GF-D8 (cell line): ENCODE measurements at regions not wholly inside any gene's neighbourhood (a gene's known extent, or its start where the extent isn't known, plus 50 kb on each side); places are given as distances from the start of the nearest gene placed in this dataset.
"Not testable (repeated sequence)": the region's sequence is repeated elsewhere in the genome, so short reads cannot be mapped to it uniquely, and the experiment has no call there.

ENCODE experiments used
- DNase-seq: peaks from one replicate; lab custom pipeline; 2025; lab: John Stamatoyannopoulos, UW

DNA sequence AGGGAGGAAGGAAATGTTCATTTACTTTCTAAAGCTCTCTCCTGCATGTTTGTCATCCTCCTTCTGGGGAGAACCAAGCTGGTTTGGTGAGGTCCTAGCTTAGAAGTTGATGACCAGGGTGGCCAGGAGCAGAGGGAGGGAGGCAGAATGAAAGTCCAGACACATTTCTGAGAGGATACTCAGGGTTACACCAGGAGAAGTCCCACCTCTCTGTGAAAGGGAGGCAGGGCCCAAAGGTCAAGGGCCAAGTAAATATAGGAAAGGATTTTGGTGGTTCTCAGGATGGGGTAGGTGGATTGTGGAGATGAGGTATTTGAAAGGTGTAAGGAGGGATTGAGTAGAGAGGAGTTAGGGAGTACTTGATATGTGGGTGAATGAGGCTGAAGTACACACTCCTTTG lies 58.0 kb upstream of the FBXO11 start:
- no peak for DNase-seq

DNA sequence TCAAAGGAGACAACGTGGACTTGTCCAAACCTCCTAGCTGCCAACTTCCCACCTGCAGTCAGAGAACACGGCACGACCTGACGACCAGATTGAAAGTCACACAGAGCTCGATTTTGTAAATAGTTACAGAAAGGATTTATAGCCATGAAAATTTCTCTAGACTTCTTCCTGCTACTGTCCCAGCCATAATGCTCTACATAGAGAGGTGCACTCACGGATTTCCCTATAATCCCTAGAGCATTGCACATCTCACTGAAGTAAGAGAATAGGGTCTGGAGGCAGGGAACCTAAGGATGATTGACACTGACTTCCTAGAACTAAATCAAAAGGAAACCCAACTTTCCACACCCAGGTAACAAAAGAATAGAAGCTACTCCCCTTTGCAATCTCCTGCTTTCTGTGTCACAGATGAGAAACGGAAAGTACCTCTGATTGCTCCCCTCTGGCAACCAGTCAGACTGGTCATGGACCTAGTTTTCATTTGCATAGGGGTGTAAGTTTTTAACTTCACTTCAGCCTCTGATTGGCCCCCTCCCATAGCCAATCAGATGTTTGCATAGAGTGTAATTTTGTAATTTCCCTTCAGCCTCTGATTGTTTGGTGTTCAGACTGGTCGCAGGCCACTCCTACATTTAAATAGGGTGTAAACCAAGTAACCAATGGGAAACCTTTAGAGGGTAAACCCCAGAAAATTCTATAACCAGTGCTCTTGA lies 58.6 kb upstream of the FBXO11 start:
- DNase-seq, result no peak

DNA sequence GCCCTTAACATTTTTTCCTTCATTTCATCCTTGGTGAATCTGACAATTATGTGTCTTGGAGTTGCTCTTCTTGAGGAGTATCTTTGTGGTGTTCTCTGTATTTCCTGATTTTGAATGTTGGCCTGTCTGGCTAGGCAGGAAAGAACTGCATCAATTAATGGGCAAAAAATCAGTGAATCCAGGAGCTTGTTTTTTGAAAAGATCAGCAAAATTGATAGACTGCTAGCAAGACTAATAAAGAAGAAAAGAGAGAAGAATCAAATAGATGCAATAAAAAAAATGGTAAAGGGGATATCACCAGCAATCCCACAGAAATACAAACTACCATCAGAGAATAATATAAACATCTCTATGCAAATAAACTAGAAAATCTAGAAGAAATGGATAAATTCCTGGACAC lies 70.4 kb upstream of the FBXO11 start:
- not testable (repeated sequence) for DNase-seq

DNA sequence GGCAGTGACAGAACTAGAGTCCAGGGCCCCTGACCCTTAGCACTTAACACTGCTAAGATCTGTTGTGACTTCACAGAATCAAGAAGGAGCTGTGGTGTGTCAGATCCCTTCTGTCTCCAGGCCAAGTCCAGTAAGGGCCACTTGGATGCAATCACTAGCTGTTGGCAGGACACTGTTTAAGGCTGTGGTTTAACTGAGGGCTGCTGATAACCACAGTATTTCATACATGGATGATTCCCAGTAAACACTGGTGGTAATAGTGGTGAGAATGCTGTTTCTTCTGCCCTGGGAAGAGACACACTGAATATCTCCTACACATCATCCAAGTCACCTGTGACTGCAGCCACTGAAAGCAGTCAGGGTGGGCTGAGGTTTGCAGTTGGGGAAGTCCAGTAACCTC lies 77.7 kb upstream of the FBXO11 start:
- peak; percentile 27 for DNase-seq

DNA sequence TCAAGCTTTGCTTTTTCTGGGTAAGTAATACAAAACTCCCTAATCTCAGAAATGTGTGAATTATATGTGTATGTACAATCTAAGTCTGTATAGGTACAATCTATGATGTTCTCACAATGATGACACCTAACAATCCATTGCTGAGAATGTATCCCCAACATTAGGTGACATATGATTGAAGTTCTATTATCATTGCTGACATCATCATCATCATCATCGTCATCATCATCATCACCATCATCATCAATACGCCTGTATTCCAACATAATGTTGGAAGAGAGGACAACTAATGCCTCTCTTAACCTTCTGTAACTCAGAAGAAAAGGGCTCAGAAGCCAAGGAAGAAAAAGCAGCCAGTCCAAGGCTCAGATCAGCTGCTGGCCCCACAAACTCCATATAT lies 84.2 kb upstream of the FBXO11 start:
- DNase-seq, result no peak

DNA sequence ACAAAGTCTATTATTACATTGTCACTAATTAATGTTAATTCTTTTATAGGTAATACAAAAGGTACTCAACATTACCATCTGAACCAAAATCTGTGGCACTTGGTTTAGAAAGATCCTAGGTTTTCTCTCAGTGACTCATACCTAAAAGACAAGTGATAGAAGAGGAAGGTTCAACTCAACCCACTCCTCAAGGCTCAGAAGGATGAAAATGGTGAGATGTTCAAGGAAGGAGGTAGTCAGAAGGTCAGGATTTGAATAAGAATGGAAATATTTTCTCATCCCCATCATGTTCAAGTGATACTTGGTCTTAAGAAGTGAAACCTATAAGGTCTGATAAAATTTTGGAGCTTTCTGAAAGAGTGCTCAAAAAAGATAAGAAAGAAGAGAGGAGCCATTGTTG lies 86.4 kb upstream of the FBXO11 start:
- no peak for DNase-seq

DNA sequence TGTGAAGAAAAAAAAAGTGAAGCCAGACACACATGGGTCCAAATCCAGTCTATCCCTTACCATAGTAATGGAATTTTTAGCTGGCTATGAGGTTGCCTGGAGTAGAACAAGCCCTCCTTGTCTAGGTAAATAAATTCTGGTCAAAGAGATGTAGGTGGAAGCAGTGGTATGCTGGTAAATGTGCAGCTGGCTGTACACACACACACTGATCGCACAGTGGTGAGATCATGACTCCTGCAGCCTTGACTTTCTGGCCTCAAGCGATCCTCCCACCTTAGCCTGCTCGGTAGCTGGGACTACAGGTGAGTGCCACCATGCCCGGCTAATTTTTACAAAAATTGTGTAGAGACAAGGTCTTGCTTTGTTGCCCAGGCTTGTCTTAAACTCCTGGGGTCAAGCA lies 90.5 kb upstream of the FBXO11 start:
- no peak for DNase-seq

DNA sequence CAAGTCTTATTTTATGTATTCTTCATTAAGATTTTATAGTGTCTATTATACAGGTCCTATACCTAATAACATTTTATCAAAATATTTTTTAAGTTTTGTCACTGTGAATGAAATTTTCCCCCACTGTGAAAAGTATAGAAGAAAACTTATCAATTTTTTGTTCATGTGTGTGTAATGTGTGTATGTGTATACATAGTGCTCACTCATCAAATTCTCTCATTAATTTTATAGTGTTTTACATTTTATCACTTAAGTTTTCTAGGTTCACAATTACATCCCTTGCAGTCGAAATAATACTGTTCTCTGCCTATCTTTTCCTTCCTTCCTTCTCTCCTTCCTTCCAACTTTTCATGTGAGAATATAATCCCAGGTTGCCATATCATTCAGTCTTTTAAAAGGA lies 93.2 kb upstream of the FBXO11 start:
- DNase-seq, result no peak

DNA sequence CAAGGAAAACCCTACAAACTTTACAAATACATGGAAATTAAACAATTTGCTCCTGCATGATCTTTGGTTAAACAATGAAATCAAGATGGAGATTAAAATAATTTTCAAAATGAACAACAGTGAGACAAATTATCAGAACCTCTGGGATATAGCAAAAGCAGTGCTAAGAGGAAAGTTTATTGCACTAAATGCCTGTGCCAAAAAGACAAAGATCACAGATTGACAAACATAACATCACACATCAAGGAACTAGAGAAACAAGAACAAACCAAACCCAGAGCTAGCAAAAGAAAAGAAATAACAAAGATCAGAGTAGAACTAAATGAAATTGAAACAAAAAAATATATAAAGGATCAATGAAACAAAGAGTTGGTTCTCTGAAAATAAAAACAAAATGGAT lies 95.2 kb upstream of the FBXO11 start:
- DNase-seq, result no peak

DNA sequence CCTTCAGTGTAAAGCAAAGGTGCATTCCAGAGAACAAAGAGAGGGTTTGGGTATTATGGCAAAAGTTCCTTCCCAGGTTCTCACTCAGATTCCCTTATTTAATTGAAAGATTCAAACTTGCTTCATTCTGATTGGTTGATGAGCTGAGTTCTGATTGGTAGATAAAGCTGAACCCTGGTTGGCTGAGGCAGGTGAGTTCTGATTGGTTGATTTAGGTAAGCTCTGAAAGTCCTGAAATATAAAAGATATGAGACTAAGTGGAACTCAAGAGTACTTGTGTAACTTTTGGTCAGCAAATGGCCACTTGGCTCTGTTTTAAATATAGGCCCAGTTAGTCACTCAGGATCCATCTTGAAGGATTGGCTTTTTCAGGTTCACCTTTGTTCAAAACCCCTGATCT lies 99.8 kb upstream of the FBXO11 start:
- no peak for DNase-seq

DNA sequence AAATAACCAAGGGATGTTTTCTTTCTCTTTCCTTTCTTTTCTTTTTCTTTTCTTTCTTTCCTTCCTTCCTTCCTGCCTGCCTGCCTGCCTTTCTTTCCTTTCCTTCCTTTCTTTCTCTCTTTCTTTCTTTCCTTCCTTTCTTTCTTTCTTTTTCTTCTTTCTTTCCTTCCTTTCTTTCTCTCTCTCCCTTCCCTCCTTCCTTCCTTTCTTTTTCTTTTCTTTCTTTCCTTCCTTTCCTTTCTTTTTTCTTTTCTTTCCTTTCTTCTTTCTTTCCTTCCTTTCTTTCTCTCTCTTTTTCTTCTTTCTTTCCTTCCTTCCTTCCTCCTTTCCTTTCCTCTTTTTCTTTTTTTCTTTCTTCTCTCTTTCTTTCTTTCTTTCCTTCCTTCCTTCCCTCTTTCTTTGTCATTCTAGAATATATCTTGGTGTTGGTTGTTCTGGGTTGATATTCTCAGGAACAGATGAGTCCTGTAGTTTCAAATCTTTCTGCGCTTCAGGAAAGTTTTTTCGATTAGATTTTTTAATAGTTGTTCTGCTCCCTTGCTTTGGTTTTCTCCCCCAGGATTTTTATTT lies 101.5 kb upstream of the FBXO11 start:
- DNase-seq, result no peak

DNA sequence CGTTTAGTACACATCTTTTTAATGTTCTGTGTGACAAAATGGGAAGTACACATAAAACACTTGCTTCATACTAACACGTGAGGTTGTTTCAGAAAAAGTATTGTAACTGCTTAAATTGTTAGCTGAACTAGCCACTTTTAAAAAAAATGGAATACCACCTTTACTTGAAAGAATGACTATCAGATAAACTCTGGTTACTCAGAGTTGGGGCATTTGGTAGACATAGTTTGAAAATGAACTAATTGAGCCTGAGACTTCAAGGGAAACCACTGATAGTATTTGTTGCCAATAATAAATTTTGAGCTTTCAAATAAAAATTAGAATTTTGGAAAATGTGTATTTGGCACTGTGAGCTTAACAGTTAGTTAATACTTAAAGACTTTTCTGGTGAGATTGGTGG lies 103.0 kb upstream of the FBXO11 start:
- no peak for DNase-seq

DNA sequence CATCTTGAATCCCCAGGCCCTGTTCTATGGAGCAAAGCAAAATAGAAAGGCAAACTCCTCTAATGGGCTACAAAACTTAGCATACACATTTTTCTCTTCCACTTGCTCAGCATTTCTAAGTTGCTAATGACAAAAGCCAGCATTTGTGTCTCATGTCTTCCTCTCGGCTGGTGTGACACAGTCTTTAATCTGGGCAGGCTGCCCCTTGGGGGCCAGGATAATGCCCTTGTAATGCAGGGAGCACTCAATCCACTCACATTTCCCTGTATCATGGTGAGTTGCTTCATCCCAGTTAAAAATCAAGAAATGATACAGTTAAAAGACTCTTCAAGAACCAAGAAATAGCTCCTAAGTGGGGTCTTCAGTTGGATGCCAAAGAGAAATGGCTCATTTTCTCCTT lies 109.1 kb upstream of the FBXO11 start:
- no peak for DNase-seq

DNA sequence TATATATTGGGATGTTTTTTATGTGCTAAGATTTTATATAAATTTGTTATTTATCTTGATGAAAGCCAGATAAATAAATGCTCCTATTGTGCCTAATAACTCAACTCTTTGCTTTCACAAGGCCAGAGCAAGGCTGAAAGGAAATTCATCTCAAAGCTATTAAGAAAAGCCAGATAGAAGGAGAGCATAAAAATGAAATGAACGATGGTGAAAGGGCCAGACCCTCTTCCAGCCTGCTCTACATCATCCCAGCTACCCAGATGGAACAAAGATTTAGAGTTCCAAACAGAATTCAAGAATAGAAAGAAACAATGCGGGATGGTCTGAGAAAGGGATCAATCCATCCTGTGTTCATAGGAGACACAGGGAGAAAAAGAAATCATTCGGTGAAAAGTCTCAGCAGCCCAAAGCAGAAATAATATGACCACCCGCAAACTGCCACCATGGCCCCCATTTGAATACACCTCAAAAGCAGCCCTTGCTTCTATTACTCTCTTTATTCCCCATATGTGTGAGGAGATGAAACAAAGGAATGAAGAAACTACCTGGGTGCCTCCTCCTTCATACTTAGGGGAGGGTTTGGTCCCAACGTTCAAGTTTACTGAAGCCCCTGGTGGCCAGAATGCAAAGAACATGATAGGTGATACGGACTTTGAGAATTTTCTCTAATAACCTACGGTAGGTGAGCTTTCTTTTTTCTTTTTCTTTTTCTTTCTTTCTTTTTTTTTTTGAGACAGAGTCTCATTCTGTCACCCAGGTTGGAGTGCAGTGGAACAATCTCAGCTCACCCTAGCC lies 110.1 kb upstream of the FBXO11 start:
- DNase-seq, result no peak

DNA sequence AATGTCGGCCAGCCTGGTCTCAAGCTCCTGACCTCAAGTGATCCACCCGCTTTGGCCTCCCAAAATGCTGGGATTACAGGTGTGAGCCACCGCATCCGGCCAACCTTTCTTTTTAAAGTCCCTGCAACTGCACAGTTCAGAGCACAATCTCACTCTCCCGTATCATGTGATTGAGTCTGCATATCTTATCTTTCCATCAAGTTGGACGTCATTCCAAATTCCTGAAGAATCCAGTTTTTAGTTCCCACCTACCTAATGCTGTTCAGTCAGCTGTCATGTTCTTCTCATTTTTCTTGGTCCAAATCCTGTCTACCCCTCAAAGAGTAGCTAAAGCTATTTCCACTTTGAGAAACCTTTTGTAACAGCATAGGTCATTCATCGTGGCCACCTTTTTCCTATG lies 110.8 kb upstream of the FBXO11 start:
- DNase-seq, result no peak

DNA sequence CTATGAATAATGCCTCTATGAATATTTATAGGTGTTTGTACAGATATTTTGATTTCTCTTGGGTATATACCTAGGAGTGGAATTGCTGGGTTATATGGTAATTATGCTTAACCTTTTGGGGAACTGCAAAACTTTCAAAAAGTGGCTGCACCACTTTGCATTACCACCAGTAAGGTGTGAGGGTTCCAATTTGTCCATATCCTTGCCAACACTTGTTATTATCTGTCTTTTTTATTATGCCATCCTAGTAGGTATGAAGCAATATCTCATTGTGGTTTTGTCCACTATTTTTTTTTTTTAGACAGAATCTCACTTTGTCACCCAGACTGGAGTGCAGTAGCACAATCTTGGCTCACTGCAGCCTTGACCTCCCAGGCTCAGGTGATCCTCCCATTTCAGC lies 112.2 kb upstream of the FBXO11 start:
- DNase-seq, result no peak

DNA sequence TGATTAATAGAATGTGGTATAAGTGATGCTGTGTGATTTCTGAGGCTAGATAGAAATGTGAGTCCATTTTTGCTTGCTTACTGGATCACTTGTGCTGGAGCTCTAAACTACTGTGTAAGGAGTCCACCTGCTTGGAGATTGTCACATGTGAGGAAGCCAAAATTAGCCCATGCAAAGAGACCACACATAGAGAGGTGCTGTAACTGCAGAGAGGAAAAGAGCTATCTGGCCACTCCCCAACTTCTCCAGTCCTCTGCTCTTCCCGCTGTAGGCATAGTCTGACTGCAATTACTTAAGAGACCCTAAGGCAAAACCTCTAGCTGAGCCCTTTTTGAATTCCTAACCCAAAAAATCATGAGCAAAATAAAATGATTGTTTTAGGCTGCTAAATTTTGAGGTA lies 120.6 kb upstream of the FBXO11 start:
- no peak for DNase-seq

DNA sequence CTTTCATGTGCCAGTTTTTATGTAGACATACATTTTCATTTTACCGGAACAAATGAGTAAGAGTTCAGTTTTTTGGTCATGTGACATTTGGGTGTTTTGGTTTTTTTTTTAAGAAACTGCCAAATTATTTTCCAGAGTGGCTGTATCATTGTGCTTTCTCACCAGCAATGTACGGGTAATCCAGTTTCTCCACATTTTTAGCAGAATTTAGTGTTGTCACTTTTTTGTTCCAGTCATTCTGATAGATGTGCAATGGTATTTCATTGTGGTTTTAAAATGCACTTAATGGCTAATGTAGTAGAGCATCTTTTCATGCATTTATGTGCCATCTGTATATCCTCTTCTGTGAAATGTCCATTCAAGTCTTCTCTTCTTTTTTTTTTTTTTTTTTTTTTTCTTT lies 126.5 kb upstream of the FBXO11 start:
- no peak for DNase-seq

DNA sequence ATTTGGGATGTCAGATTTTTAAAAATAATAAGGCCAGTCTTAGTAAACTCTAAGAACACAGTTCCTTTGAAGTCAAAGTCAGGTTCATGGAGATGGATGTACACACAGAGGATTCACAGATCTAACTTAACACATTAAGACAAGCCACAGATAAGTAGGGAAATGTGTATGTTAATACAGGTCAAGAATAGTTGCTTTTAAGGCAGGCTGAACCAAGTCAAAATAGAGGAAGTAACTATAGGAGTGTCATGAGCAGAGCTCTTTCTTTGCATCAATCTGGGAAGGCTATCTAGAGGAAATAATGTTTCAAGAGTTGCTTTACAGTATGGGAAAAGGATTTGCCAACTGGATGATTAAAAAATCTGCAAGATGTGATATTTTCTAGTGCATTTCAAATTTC lies 128.0 kb upstream of the FBXO11 start:
- no peak for DNase-seq

DNA sequence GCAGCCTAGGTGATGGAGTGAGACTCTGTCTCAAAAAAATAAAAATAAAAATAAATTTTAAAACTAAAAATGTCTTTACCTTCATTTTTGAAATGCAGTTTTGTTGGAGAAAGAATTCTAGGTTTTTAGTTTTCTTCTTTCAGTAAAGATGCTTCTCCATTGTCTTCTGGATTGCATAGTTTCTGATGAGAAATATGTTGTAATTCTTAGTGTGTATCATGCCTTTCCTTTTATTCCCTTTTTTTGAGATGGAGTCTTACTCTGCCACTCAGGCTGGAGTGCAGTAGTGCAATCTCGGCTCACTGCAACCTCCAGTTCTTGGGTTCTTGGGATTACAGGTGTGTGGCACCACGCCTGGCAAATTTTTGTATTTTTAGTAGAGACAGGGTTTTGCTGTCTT lies 130.0 kb upstream of the FBXO11 start:
- no peak for DNase-seq

DNA sequence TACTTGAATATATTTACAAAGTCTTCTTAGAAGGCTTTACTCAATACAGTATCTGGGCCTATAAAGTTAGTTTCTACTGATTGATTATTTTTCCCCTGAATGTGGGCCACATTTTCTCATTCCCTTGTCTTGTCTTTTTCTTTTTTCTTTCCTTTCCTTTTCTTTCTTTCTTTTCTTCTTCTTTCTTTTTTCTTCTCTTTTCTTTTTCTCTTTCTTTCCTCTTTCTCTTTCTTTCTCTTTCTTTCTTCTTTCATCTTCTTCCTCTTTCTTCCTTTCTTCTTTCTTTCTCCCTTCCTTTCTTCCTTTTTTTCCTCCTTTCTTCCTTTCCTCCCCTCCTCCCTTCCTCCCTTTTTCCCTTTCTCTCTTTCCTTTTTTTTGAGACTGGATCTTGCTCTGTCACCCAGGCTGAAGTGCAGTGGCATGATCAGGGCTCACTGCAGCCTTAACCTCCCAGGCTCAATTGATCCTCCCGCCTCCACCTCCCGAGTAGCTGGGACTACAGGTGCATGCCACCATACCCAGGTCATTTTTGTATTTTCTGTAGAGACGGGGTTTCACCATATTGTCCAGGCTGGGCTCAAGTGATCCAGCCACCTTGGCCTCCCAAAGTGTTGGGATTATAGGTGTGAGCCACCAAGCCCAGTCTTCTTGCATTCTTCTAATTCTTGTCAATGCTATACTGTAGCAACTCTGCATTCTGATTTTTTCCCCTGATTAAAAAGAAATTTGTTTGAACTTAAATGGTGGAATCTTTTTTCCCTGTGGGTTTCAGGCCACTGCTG lies 133.1 kb upstream of the FBXO11 start:
- no peak for DNase-seq

DNA sequence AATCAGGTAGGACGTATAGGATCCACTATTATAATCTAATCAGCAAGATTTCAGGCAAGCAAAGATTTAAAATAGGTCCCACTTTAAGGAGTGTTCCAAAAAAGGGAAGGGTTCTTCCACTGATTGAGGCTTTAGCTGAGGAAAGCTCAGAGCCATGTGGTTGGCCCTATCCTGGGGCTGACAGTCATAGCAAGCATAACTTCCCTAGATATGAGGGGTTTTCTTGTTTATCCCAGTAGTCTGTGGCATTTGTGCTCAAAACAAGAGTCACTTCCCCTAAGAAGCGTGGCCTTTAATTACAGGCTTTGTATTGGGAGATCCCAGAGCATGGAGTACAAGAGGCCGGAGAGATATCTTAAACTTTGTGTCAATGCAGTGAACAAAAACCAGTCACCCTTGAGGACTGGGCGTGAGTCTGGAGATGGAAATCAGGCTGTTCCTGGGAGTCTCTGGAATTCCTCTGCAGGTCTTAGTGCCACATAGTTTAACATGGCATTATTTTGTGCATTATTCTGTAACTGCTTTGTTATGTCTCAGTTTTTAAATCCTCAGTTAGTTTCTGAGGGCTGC lies 136.9 kb upstream of the FBXO11 start:
- no peak for DNase-seq
